ENCODE measurements at regions not wholly inside any gene's neighbourhood (a gene's known extent, or its start where the extent isn't known, plus 50 kb on each side); places are given as distances from the start of the nearest gene placed in this dataset.
"Not testable (repeated sequence)": the region's sequence is repeated elsewhere in the genome, so short reads cannot be mapped to it uniquely, and the experiment has no call there.

DNA sequence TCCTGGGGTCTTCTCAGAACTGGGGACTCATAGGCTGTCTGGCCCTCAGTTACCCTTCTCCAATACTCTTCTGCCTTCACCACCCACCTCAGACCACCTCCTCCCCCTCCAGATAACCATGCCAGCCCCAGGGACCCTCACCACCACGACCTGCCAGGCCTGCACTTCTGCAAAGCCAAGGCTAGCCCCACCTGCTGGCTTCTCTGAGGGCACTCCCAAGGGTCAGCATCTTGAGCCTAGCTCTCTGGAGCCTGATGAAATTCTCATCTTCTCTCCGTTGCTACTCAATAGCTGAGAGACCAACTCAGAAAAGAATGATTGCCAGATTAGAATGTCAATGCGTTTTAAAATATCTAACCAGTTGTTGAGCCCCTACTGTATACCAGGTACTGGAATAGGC lies 56.1 kb upstream of the LYRM9 start:
- TF ChIP-seq, protein P1, sequence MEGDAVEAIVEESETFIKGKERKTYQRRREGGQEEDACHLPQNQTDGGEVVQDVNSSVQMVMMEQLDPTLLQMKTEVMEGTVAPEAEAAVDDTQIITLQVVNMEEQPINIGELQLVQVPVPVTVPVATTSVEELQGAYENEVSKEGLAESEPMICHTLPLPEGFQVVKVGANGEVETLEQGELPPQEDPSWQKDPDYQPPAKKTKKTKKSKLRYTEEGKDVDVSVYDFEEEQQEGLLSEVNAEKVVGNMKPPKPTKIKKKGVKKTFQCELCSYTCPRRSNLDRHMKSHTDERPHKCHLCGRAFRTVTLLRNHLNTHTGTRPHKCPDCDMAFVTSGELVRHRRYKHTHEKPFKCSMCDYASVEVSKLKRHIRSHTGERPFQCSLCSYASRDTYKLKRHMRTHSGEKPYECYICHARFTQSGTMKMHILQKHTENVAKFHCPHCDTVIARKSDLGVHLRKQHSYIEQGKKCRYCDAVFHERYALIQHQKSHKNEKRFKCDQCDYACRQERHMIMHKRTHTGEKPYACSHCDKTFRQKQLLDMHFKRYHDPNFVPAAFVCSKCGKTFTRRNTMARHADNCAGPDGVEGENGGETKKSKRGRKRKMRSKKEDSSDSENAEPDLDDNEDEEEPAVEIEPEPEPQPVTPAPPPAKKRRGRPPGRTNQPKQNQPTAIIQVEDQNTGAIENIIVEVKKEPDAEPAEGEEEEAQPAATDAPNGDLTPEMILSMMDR (IDR thresholded peaks at IDR 0.05; ENCODE audit: low read depth, low read length), result no peak

DNA sequence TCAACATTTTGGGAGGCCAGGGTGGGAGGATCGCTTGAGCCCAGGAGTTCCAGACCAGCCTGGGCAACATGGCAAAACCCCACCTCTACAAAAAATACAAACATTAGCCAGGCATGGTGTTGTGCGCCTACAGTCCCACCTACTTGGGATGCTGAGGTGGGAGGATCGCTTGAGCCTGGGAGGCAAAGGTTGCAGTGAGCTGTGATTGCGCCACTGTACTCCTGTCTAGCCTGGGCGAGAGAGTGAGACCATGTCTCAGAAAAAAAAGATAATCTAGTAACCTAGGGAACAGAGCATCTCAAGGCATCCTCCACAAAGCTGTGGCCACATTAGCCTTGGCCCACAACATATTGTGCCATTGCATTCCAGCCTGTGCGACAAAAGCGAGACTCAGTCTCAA lies 57.1 kb upstream of the LYRM9 start:
- H3K36me3 ChIP-seq; H3K27ac ChIP-seq; H3K4me3 ChIP-seq; H3K27me3 ChIP-seq; DNase-seq (ENCODE audit: low read depth in 1 of 2, low spot score in 1 of 2); H3K9me3 ChIP-seq (ENCODE audit: low read depth): not testable (repeated sequence)
- peaks cover 21% of the 10 kb centered on the region for H3K4me1 ChIP-seq (ENCODE audit: low read depth)

More for the DNA sequence above, 56.1 kb upstream of the LYRM9 start:
- Histone ChIP-seq H3K36me3 (no peaks in the 10 kb centered on the region), H3K4me3 (no peak overlapping the region), H3K27ac (no peak overlapping the region), H3K4me1 (ENCODE audit: low read depth) (peaks cover 12% of the 10 kb centered on the region), H3K27me3 (no peaks in the 10 kb centered on the region), H3K9me3 (ENCODE audit: low read depth) (no peaks in the 10 kb centered on the region)
- DNase-seq (ENCODE audit: low read depth in 1 of 2, low spot score in 1 of 2), result no peak

DNA sequence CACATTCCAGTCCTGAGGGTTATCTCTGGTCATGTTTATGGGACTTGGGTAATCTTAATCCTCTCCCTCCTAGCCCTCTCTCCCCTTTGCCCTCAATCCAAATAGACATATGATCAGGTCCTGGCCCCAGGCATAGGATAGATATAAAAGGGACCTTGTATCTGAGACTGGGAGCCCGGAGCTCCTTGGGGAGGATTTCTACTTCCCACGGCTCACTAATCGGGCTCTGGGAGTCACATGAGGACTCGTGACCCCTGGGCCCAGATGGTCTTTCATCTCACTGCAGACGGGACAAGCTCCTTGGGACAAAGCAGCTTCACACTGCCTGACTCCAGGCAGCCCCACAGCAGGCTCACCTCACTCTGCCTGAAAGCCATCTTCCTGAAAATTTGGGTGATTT lies 57.8 kb upstream of the LYRM9 start:
- no peak overlapping the region for H3K4me3 ChIP-seq
- H3K27ac ChIP-seq, result no peak overlapping the region
- H3K4me1 ChIP-seq (ENCODE audit: low read depth), result peaks cover 22% of the 10 kb centered on the region
- DNase-seq (ENCODE audit: low read depth in 1 of 2, low spot score in 1 of 2), result no peak
- TF ChIP-seq, protein P1 (IDR thresholded peaks at IDR 0.05; ENCODE audit: low read depth, low read length), result no peak
- H3K36me3 ChIP-seq, result no peaks in the 10 kb centered on the region
- no peaks in the 10 kb centered on the region for H3K27me3 ChIP-seq
- no peaks in the 10 kb centered on the region for H3K9me3 ChIP-seq (ENCODE audit: low read depth)

DNA sequence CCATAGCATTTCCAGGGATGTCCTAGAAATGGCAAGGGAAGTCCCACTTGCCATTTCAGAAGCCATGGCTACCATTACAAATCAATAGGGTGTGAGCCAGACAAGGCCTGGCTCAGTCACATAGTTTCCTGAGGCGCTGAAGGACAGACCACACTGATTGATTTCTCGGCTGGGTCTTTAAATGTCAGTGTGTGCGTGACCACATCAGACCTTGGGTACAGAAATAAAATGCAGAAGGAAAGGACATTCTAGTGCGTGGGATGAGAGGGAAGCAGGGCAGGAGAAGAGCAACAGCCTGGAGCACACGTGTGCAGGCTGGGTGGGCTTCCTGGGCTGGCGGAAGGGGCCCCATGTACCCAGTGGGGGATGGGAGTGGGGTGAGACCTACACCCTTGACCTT lies 58.7 kb upstream of the LYRM9 start:
- no peaks in the 10 kb centered on the region for H3K27me3 ChIP-seq
- no peaks in the 10 kb centered on the region for H3K9me3 ChIP-seq (ENCODE audit: low read depth)
- no peak overlapping the region for H3K4me3 ChIP-seq
- no peak overlapping the region for H3K27ac ChIP-seq
- peaks cover 31% of the 10 kb centered on the region for H3K4me1 ChIP-seq (ENCODE audit: low read depth)
- TF ChIP-seq, protein P1 (IDR thresholded peaks at IDR 0.05; ENCODE audit: low read depth, low read length), result no peak
- no peaks in the 10 kb centered on the region for H3K36me3 ChIP-seq
- DNase-seq (ENCODE audit: low read depth in 1 of 2, low spot score in 1 of 2), result no peak

DNA sequence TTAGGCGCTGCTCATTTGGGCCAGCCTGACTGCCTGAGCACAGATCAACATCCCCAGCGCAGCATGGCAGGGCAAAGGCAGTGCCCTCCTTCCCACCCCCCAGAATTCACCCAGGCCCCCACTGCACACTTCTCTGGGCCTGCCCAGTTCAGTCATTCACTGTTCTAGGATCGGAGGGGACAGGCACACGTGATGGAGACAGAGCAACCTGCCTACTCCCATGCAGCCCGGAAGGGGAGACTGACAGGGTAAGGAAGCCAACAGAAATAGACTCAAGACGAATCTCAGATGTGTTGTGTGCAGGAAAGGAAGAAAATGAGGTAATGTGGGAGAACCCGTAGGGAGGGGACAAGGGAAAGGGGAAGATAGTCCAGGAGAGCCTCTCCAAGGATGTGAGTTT lies 59.2 kb upstream of the LYRM9 start:
- Histone ChIP-seq H3K4me3 (no peak overlapping the region), H3K27me3 (no peaks in the 10 kb centered on the region), H3K4me1 (ENCODE audit: low read depth) (peaks cover 36% of the 10 kb centered on the region), H3K27ac (no peak overlapping the region), H3K36me3 (no peaks in the 10 kb centered on the region), H3K9me3 (ENCODE audit: low read depth) (no peaks in the 10 kb centered on the region)
- TF ChIP-seq, protein P1 (IDR thresholded peaks at IDR 0.05; ENCODE audit: low read depth, low read length), result no peak
- DNase-seq (ENCODE audit: low read depth in 1 of 2, low spot score in 1 of 2), result no peak

DNA sequence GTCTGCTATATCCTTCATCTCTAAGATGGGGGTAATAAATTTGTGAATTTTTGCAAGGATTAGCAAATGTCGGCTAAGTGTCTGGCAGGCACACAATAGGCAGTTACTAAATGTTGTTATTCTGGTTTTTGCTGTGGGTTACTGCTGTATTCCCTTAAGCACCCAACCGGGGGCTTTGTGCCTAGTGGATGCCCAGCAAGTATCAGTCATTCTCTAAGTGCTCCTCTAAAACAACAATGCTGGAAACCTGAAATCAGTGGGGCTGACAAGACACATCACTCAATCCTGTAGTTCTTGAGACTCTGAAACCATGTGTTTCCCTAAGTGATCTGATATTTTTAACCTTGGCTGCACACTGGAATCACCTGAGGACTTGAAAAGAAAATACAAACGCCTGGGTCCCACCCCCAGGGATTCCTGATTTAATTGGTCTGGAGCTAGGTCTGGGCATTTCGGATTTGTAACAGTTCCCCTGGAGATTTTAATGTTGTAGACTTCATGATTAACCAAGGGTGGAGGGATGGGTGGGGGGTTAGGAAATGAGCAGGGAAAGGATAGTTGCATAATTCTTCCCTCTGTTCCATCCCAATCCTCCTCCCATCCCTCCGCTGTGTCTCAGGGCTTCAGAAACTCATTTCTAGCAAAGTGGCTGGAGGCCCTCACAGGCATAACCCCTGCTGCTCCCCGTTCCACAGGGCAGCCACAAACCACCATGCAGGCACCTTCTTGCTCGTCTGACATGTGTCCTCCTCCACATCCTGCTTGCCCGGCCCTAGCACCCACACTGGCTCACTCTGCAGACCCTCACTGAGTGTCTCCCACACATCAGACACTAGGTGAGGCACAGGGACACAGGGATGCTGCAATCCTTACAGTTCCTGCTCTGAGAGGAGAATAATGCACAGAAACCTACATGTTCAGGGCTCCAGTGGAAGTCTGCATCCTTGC lies 61.7 kb upstream of the LYRM9 start:
- H3K27ac ChIP-seq, result no peak overlapping the region
- H3K4me3 ChIP-seq, result no peak overlapping the region
- no peaks in the 10 kb centered on the region for H3K36me3 ChIP-seq
- DNase-seq (ENCODE audit: low read depth in 1 of 2, low spot score in 1 of 2), result no peak
- H3K4me1 ChIP-seq (ENCODE audit: low read depth), result peaks cover 47% of the 10 kb centered on the region
- TF ChIP-seq, protein P1 (IDR thresholded peaks at IDR 0.05; ENCODE audit: low read depth, low read length), result no peak
- H3K9me3 ChIP-seq (ENCODE audit: low read depth), result no peaks in the 10 kb centered on the region
- H3K27me3 ChIP-seq, result no peaks in the 10 kb centered on the region
